ENCODE measurements at regions not wholly inside any gene's neighbourhood (a gene's known extent, or its start where the extent isn't known, plus 50 kb on each side); places are given as distances from the start of the nearest gene placed in this dataset.
A peak's percentile ranks its signal among the peaks of the same experiment; 100 is the strongest.

DNA sequence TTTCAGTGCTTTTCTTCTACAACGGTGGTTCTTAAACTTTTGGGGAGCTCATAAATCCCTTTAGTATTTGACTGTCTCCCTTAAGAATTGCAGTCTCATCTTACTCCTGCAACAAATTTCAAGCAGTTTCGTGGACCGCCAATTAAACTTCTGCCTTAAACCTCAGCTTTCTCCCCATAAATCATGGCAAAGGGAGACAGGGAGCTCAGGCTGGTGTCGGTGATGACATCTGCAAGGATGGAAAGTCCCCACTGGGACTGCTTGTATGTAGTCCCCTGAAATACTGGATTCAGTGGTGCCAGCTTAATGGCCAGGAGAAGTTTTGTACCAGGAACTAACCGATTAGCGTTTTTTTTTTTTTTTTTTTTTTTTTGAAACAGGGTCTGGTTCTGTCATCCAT, 148.7 kb upstream of the ITGA6 start:
- DNase-seq (ENCODE audit: low spot score): no peak
- peak overlapping the region; percentile 34; the same call in 1 of the 2 replicates for H3K27ac ChIP-seq
- ChIA-PET CTCF (interaction anchor here (0.6 kb wide), 1 partner anchor 335 kb away, joined by 3 read pairs; no protein-coding TSS in a partner anchor), POLR2A (ENCODE audit: low non-redundant PET) (no interaction called here)
- TF ChIP-seq, protein P1, sequence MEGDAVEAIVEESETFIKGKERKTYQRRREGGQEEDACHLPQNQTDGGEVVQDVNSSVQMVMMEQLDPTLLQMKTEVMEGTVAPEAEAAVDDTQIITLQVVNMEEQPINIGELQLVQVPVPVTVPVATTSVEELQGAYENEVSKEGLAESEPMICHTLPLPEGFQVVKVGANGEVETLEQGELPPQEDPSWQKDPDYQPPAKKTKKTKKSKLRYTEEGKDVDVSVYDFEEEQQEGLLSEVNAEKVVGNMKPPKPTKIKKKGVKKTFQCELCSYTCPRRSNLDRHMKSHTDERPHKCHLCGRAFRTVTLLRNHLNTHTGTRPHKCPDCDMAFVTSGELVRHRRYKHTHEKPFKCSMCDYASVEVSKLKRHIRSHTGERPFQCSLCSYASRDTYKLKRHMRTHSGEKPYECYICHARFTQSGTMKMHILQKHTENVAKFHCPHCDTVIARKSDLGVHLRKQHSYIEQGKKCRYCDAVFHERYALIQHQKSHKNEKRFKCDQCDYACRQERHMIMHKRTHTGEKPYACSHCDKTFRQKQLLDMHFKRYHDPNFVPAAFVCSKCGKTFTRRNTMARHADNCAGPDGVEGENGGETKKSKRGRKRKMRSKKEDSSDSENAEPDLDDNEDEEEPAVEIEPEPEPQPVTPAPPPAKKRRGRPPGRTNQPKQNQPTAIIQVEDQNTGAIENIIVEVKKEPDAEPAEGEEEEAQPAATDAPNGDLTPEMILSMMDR (conservative IDR thresholded peaks at IDR 0.05; ENCODE audit: low read depth): no peak

DNA sequence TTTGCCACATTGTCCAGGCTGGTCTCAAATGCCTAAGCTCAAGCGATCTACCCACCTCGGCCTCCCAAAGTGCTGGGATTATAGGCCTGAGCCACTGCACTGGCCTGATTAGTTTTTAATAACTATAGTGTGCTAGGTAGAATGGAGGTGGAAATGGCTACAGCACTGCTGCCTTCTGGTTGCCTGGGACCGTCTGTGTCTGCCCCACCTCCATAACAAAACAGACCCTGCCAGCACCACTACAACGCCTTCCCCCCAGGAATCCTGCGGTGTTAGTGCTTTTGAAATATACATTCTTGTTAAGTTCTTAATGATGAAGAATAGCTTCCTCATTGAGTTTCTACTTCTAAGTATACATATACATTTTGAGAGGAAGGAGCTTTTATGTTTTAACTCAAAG, 148.2 kb upstream of the ITGA6 start:
- no peak for DNase-seq (ENCODE audit: low spot score)
- H3K27ac ChIP-seq: peak overlapping the region; percentile 34
- POLR2A ChIA-PET (ENCODE audit: low non-redundant PET): no interaction called here
- CTCF ChIA-PET: no interaction called here
- TF ChIP-seq, protein P1 (conservative IDR thresholded peaks at IDR 0.05; ENCODE audit: low read depth): no peak

DNA sequence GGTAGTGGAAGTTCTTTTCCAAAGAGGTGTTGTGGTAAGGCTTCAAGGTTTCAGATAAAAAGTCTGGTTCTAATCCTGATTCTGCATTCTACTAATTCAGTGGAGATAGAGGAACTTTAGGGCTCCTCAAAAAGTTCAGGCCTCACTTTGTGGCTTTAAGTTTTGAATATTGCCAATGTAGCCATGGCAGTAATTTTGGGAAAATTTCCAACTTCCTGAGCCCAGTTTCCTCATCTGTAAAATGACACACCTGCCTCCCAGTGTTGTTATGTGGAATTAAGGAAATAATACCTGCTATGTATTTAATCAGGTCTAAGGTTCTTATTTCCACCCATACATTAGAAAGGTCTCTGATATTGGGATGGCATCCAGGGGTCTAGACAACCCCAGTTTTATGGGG, 147.6 kb upstream of the ITGA6 start:
- CTCF ChIA-PET: no interaction called here
- TF ChIP-seq, protein P1 (conservative IDR thresholded peaks at IDR 0.05; ENCODE audit: low read depth): no peak
- POLR2A ChIA-PET (ENCODE audit: low non-redundant PET): no interaction called here
- H3K27ac ChIP-seq: no peak overlapping the region
- DNase-seq (ENCODE audit: low spot score): peak; percentile 21

DNA sequence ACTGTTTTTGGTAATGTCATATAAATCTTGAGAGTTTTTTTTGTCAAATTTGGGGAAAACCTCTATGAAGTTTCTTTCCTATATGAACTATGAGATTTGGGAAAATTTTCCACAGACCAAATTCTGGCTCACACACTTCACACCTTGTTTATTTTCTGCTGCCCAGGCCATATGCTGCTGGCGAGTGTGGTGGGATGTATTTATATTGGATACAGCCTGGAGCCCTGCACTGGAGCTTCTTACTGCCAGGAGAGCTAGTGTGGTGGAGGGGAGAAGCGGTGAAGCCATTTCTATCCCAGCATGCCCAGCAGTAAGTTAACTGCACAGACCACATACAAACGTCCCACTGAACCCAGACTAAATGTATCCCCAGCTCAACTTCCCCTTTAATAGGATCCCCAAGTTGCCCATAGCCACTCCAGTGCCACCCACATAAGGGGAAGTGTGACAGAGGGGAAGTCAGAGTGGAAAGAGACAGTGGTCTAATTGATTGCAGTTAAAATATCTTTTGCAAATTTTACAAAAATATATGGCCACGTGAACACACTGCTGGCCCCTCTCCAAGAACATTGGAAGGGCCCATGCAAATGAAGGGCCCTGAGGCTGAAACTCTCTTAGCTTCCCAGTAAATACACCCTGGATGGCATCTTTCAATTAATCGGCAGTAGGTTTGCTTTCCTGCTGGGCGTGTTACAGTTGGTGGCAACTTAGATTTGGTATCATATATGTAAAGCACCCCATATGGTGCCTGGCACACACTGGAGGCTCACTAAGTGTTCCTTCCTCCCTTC, 146.6 kb upstream of the ITGA6 start:
- CTCF ChIA-PET: interaction anchor here (0.6 to 0.8 kb wide), 2 partner anchors 145 to 265 kb away, joined by 4 read pairs; no protein-coding TSS in a partner anchor
- DNase-seq (ENCODE audit: low spot score): no peak
- TF ChIP-seq, protein P1 (conservative IDR thresholded peaks at IDR 0.05; ENCODE audit: low read depth): no peak
- POLR2A ChIA-PET (ENCODE audit: low non-redundant PET): no interaction called here
- no peak overlapping the region for H3K27ac ChIP-seq

DNA sequence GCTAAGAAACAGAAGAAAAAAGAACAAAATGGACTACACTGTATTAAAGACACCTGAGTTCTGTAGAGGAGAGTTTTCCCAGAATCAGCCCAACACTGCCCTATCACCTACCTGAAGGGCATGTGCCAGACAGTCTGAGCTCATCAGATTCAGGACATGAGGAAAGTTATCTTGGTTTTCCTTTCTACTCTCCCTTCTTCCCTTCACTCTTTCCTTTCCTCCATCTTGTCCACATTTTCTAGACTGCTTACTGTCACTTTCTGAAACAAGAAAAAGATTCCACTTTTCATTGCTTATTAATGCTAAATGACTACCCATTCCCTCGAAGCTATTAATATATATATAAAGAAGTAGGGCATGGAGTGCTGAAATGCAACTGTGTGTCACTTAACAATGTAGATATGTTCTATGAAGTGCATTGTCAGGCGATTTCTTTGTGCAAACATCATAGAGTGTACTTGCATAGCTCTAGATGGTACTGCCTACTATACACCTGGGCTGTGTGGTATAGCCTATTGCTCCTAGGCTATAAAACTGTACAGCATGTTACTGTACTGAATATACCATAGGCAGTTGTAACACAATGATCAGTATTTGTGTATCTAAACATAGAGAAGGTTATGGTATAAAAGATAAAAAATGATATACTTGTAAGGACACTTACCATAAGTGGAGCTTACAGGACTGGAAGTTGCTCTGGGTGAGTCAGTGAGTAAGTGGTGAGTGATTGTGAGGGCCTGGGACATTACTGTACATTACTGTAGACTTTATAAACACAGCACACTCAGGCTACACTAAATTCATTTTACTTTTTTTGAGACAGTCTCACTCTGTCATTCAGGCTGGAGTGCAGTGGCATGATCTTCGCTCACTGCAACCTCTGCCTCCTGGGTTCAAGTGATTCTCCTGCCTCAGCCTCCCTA, 145.5 kb upstream of the ITGA6 start:
- CTCF ChIA-PET: interaction anchor here (0.6 to 1.2 kb wide), 4 partner anchors 110 to 1150 kb away, joined by 3 to 4 read pairs (median 4); no protein-coding TSS in a partner anchor
- TF ChIP-seq, protein P1 (conservative IDR thresholded peaks at IDR 0.05; ENCODE audit: low read depth): no peak
- H3K27ac ChIP-seq: peak overlapping the region; percentile 65
- no peak for DNase-seq (ENCODE audit: low spot score)
- POLR2A ChIA-PET (ENCODE audit: low non-redundant PET): interaction anchor here (0.6 to 1.1 kb wide), 2 partner anchors 110 to 147 kb away, joined by 3 to 4 read pairs; no protein-coding TSS in a partner anchor

DNA sequence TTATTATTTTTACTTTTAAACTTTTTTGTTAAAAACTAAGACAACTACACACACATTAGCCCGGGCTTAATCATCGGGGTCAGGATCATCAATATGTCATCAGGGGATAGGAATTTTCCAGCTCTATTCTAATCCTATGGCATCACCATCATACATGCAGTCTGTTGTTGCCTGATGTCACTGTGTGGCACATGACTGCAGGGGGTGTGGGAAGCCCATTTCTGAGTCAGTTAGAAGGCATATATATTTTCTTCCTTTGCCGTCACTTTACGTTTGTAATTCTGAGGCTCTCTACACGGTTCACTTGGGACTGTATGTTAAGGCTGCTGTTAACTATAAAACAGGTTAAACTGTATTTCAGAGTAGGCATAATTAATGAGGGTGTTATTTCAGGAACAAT, 144.4 kb upstream of the ITGA6 start:
- TF ChIP-seq, protein P1 (conservative IDR thresholded peaks at IDR 0.05; ENCODE audit: low read depth): no peak
- CTCF ChIA-PET: interaction anchor here (0.6 to 1.2 kb wide), 3 partner anchors 110 to 179 kb away, joined by 3 to 5 read pairs (median 4); no protein-coding TSS in a partner anchor
- no peak overlapping the region for H3K27ac ChIP-seq
- POLR2A ChIA-PET (ENCODE audit: low non-redundant PET): interaction anchor here (1.1 kb wide), 1 partner anchor 111 kb away, joined by 3 read pairs; no protein-coding TSS in a partner anchor
- peak; percentile 83 for DNase-seq (ENCODE audit: low spot score)
